ENCODE measurements at regions not wholly inside any gene's neighbourhood (a gene's known extent, or its start where the extent isn't known, plus 50 kb on each side); places are given as distances from the start of the nearest gene placed in this dataset.
A peak's percentile ranks its signal among the peaks of the same experiment; 100 is the strongest.
"Not testable (repeated sequence)": the region's sequence is repeated elsewhere in the genome, so short reads cannot be mapped to it uniquely, and the experiment has no call there.

DNA sequence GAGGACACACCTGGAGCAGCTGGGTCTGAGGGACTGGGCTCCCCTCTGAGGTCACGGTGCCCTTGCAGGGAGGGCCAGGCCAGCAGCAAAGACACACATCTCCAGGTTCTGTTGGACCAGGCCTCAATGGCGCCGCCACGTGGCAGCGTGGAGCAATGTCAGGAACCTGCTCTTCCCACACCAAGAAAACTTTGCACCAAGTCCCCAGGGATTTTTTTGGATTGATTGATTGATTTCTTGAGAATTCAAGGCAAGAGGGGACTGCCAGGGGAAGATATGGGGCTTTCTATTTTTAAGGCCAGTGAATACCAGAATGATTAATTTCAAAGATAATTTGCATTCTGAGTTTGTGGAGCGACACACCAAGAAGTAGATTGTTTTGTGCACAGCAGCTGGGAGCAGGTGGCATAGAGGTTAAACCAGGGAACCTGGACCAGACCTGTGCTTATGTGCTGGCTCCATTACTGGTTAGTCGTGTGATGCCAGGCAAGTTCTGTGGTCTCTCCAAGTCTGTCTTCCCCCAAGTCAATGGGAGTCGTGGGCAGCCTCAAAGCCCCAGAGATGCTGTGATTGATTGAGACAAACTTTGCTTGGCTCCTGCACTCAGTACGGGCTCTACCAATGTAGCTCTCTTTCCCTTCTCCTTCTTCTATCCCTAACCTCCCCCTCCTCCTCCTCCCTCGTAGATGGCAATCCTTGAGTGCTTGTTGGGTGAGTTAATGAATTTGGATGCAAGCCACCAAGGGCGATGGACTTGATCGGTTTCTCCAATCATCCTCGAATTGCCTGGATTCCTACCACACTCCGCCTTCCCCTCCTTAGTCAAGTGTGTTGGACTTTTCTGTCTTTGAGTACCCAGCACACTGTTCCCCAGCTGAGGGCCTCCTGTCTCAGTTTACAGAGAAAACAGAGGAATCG is 96.2 kb upstream of the TRPM1 start:
- POLR2A ChIA-PET = interaction anchor here (0.6 kb wide), 1 partner anchor 105 kb away, joined by 8 read pairs; no protein-coding TSS in a partner anchor
- peak in 1 of 2 donors; percentile 38 for ATAC-seq
- peak overlapping the region in 3 of 10 donors; percentile 39 to 76 (median 48) for H3K27ac Mint-ChIP-seq
- H3K27me3 Mint-ChIP-seq = peaks cover 0 to 2% (median 0%) of the 10 kb centered on the region in 5 donors
- peak in 7 of 10 donors; percentile 26 to 41 (median 37) for DNase-seq
- no peaks in the 10 kb centered on the region for H3K36me3 Mint-ChIP-seq
- H3K9me3 Mint-ChIP-seq = no peaks in the 10 kb centered on the region
- peaks cover 11 to 20% (median 14%) of the 10 kb centered on the region in 4 donors for H3K4me1 Mint-ChIP-seq
- no peak overlapping the region for H3K4me3 Mint-ChIP-seq

DNA sequence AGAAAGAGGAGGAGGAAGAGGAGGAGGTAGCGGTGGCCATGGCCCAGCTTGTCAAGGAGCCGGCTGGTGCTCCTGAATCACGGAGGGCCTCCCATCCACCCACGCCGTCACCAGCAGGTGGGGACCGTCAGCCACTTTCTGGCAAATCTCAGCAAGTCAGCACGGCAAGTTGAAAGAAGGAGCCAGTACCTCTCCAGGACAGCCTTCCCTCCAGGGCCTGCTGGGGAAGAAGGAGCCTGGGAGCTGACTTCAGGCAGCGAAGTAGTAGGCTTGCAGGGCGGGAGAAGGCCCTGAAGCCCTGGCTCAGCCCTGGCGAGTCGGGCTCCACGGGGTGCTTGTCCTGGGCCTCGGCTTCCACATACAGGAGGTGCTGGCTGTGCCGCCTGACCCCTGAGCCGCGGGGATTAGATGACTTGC is 99.2 kb upstream of the TRPM1 start:
- POLR2A ChIA-PET = interaction anchor here (0.7 to 6.3 kb wide), 10 partner anchors 14 to 290 kb away, joined by 3 to 23 read pairs (median 5); partner anchors contain the start of gene KLF13
- H3K27me3 Mint-ChIP-seq = peaks cover 0 to 2% (median 0%) of the 10 kb centered on the region in 5 donors
- ATAC-seq = peak; percentile 78 to 84
- no peaks in the 10 kb centered on the region for H3K36me3 Mint-ChIP-seq
- DNase-seq = peak; percentile 53 to 88 (median 66)
- H3K9me3 Mint-ChIP-seq = no peaks in the 10 kb centered on the region
- peak overlapping the region in 5 of 10 donors; percentile 14 to 80 (median 32) for H3K27ac Mint-ChIP-seq
- no peak overlapping the region for H3K4me3 Mint-ChIP-seq
- peaks cover 8 to 32% (median 26%) of the 10 kb centered on the region in 4 donors for H3K4me1 Mint-ChIP-seq

GRCh38 chr15:31202953-31203352 is 101.4 kb upstream of the TRPM1 start:
- Mint-ChIP-seq H3K4me3 (peak overlapping the region in 1 of 10 donors; percentile 14), H3K36me3 (no peaks in the 10 kb centered on the region), H3K27ac (peak overlapping the region in 7 of 10 donors; percentile 4 to 59 (median 57)), H3K27me3 (peaks cover 0 to 2% (median 0%) of the 10 kb centered on the region in 5 donors), H3K9me3 (no peaks in the 10 kb centered on the region), H3K4me1 (peaks cover 14 to 50% (median 41%) of the 10 kb centered on the region in 4 donors)
- POLR2A ChIA-PET = interaction anchor here (0.6 to 6.3 kb wide), 6 partner anchors 10 to 285 kb away, joined by 3 to 23 read pairs (median 4); partner anchors contain the start of gene KLF13
- DNase-seq = peak in 7 of 10 donors; percentile 18 to 50 (median 35)
- peak; percentile 49 to 60 for ATAC-seq

DNA sequence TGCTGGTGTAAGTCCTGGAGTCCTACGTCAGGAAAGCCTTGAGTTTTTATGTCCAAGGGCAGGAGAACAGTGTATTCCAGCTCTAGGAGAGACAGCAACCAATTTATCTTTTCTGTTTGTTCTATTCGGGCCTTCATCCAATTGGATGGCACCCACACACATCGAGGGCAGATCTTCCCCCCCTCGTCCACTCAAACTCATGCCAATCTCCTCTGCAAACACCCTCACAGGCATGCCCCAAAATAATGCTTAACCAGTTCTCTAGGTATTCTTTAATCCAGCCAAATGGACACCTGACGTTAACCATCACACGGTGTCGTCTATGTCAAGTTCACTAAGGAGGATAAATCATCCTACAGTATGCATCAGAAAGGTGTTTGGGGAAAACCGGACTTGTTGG is 102.5 kb upstream of the TRPM1 start:
- H3K9me3 Mint-ChIP-seq = no peaks in the 10 kb centered on the region
- POLR2A ChIA-PET = interaction anchor here (1.1 to 6.3 kb wide), 2 partner anchors 11 to 122 kb away, joined by 3 to 23 read pairs; partner anchors contain the start of gene KLF13
- ATAC-seq = no peak
- no peaks in the 10 kb centered on the region for H3K36me3 Mint-ChIP-seq
- no peak overlapping the region for H3K27ac Mint-ChIP-seq
- H3K4me1 Mint-ChIP-seq = peaks cover 10 to 54% (median 41%) of the 10 kb centered on the region in 4 donors
- no peak overlapping the region for H3K4me3 Mint-ChIP-seq
- no peak for DNase-seq
- H3K27me3 Mint-ChIP-seq = peaks cover 0 to under 1% (median 0%) of the 10 kb centered on the region in 5 donors

DNA sequence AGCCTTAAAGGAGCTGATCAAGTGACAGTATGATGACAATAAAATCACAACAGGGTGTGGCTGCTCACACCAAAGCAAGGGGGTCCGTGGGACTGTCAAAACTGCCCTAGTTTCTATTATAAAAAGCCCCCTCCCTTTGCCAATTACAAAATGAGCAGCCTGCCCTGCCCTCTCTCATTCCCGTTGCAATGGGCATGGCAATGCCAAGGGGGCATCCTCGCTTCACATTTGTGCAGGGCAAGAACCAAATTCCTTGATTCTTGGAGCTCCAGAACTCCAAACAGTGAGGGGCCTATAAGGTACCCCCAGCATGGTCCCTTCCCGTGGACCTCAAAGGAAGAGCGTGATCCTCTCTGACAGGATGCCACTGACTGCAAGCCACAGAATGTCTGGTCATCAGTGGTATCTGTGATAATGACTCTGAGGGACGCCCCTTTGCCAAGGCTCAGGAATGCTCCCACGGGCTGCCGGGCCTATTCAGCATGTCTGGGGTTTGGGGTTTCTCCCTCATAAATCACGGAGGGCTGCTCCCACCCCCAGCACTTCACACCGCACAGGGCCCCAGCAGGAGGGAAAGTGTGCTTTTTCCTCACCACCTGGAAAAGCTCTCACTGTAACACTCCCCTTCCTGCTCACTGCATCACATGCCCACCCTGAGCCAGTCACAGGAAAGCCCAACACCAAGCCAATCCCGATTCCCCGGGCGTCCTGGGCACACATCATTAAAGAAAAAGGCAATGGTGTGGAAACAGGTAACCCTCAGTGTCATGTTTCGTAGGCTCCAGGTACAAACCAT is 105.1 kb upstream of the TRPM1 start:
- POLR2A ChIA-PET = interaction anchor here (1.0 to 2.1 kb wide), 10 partner anchors 9 to 277 kb away, joined by 3 to 11 read pairs (median 5); partner anchors contain the start of gene KLF13
- peaks cover 6 to 47% (median 36%) of the 10 kb centered on the region in 4 donors for H3K4me1 Mint-ChIP-seq
- DNase-seq (no peak), ATAC-seq (peak in 1 of 2 donors; percentile 5)
- no peaks in the 10 kb centered on the region for H3K36me3 Mint-ChIP-seq
- H3K9me3 Mint-ChIP-seq = no peaks in the 10 kb centered on the region
- no peaks in the 10 kb centered on the region for H3K27me3 Mint-ChIP-seq
- H3K27ac Mint-ChIP-seq = peak overlapping the region in 4 of 10 donors; percentile 20 to 89 (median 26)
- H3K4me3 Mint-ChIP-seq = peak overlapping the region in 3 of 10 donors; percentile 20 to 70 (median 35)

DNA sequence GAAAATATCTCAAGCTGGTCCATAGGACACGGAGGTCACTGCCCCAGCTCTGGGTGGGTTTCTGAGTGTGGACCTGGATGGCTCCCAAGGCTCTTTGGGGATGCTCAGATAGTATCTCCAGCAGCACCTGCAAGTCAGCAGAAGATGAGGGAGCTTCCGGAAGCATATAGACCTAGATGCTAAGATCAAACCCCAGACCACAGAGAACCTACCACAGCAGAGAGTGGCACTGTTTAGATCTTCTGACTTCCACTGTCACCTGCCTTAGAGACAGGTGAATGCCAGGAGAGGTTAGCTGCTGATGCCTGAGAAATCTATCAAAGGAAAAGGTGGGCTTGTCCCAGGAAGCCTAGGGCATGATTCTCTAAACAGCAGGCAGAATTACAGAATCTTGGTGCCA is 105.7 kb upstream of the TRPM1 start:
- no peaks in the 10 kb centered on the region for H3K27me3 Mint-ChIP-seq
- H3K4me1 Mint-ChIP-seq = peaks cover 8 to 41% (median 35%) of the 10 kb centered on the region in 4 donors
- POLR2A ChIA-PET = interaction anchor here (1.0 to 2.1 kb wide), 8 partner anchors 8 to 277 kb away, joined by 3 to 11 read pairs (median 6); partner anchors contain the start of gene KLF13

DNA sequence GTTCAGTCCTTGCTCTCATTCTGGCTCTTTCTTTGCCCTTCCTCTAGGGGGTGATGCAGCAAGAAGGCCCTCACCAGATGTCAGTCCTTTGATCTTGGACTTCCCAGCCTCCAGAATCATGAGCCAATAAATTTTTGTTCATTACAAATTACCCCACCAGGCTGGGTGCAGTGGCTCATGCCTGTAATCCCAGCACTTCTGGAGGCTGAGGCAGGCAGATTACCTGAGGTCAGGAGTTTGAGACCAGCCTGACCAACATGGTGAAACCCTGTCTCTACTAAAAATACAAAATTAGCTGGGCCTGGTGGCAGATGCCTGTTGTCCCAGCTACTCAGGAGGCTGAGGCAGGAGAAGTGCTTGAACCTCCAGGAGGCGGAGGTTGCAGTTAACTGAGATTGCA is 106.3 kb upstream of the TRPM1 start:
- not testable (repeated sequence) for DNase-seq, H3K36me3 Mint-ChIP-seq, H3K27me3 Mint-ChIP-seq, H3K9me3 Mint-ChIP-seq
- Mint-ChIP-seq H3K27ac (peak overlapping the region in 8 of 10 donors; percentile 41 to 91 (median 78)), H3K4me3 (peak overlapping the region in 1 of 10 donors; percentile 31), H3K4me1 (peaks cover 8 to 36% (median 31%) of the 10 kb centered on the region in 4 donors)
- POLR2A ChIA-PET = interaction anchor here (1.0 to 2.1 kb wide), 6 partner anchors 7 to 274 kb away, joined by 4 to 11 read pairs (median 6); partner anchors contain the start of gene KLF13
- peak in 1 of 2 donors; percentile 11 for ATAC-seq

More for the DNA sequence above, 105.7 kb upstream of the TRPM1 start:
- Mint-ChIP-seq H3K9me3 (no peaks in the 10 kb centered on the region), H3K27ac (peak overlapping the region in 8 of 10 donors; percentile 41 to 91 (median 78)), H3K4me3 (peak overlapping the region in 5 of 10 donors; percentile 31 to 70 (median 37)), H3K36me3 (no peaks in the 10 kb centered on the region)
- ATAC-seq (peak; percentile 96 to 99), DNase-seq (peak in 8 of 10 donors; percentile 50 to 82 (median 60))

- H3K27ac Mint-ChIP-seq = peak overlapping the region in 1 of 10 donors; percentile 27
- no peak overlapping the region for H3K4me3 Mint-ChIP-seq
- no peak for ATAC-seq
- DNase-seq = no peak
- H3K9me3 Mint-ChIP-seq = no peaks in the 10 kb centered on the region
- POLR2A ChIA-PET = interaction anchor here (1.9 kb wide), 1 partner anchor 118 kb away, joined by 6 read pairs; the partner anchor contains the start of gene KLF13
- peaks cover 8 to 28% (median 23%) of the 10 kb centered on the region in 4 donors for H3K4me1 Mint-ChIP-seq
- no peaks in the 10 kb centered on the region for H3K27me3 Mint-ChIP-seq
- no peaks in the 10 kb centered on the region for H3K36me3 Mint-ChIP-seq
Measured at GRCh38 chr15:31208817-31209216, 107.3 kb upstream of the TRPM1 start.

DNA sequence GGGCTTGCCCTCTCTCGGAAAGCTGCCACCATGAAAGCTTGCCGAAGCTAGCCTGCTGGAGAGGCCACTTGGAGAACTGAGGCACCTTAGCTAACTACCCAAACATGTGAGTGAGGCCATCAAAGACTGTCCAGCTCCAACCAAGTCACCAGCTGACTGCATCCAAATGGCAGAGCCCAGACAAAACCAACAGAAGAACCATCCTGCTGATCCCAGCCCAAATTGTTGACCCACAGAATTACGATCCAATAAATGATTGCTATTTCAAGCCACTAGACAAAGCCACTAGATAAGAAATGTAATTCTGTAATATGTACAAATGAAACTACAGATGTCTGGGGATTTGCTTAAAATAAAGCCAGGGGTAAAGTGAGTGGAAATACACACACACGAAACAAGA is 109.8 kb upstream of the TRPM1 start:
- Mint-ChIP-seq H3K36me3 (no peaks in the 10 kb centered on the region), H3K27ac (peak overlapping the region in 1 of 10 donors; percentile 60), H3K4me3 (no peak overlapping the region), H3K27me3 (no peaks in the 10 kb centered on the region), H3K9me3 (no peaks in the 10 kb centered on the region), H3K4me1 (peaks cover 12 to 41% (median 33%) of the 10 kb centered on the region in 4 donors)
- ATAC-seq (no peak), DNase-seq (no peak)
- POLR2A ChIA-PET = no interaction called here

- DNase-seq (no peak), ATAC-seq (no peak)
- Mint-ChIP-seq H3K27me3 (no peaks in the 10 kb centered on the region), H3K9me3 (no peaks in the 10 kb centered on the region), H3K4me3 (no peak overlapping the region), H3K27ac (peak overlapping the region in 1 of 10 donors; percentile 13), H3K4me1 (peaks cover 11 to 43% (median 30%) of the 10 kb centered on the region in 4 donors), H3K36me3 (no peaks in the 10 kb centered on the region)
- POLR2A ChIA-PET = interaction anchor here (0.6 to 1.7 kb wide), 4 partner anchors 9 to 168 kb away, joined by 3 to 8 read pairs (median 4); no protein-coding TSS in a partner anchor
Measured at GRCh38 chr15:31212326-31213080, 111.0 kb upstream of the TRPM1 start.

Measured in naive thymus-derived CD8-positive, alpha-beta T cell (primary cell).